HG03439 (cell line): ENCODE measurements at regions not wholly inside any gene's neighbourhood (a gene's known extent, or its start where the extent isn't known, plus 50 kb on each side); places are given as distances from the start of the nearest gene placed in this dataset.

ENCODE experiments used
- ATAC-seq: cut with Tn5 transposase; IDR thresholded peaks from one replicate; pipeline ENCODE4 v1.9.1; 2021; ENCODE audit warnings: mild to moderate bottlenecking, moderate library complexity; ENCODE audit not compliant: unreplicated experiment

DNA sequence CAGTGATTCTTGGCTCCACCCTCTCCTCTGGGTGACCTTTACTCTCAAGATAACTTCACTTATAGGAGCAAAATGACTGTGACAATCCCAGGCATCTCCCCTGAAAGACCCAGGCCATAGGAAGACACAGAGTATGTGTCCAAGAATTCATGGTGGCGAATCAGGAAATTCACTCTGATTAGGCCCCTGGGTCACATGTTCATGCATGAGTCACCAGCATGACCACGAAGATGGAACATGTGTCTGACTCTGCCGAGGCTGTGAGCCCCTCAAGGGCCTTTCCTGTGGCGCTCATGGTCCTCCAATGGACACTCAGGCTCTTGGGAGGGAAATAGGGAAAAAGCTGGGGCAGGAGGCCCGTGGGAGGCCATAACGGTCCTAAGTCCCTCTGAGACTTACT, 74.0 kb upstream of the TEX51 start:
- ATAC-seq, result no peak

DNA sequence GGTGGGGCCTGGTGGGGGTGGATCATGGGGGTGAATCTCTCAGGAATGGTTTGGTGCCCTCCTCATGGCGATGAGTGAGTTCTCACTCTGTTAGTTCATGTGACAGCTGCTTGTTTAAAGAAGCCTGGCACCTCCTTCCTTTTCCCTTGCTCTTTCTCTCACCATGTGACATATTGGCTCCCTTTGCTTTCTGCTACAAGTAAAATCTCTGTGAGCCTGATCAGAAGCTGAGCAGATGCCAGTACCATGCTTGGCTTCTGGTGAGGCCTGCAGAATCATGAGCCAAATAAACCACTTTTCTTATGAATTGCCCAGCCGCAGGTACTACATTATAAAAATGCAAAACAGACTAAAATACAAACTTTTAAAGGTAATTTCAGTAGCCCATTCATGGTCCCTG, 73.4 kb upstream of the TEX51 start:
- no peak for ATAC-seq

GRCh38 chr2:126826491-126826890, 72.2 kb upstream of the TEX51 start:
- no peak for ATAC-seq

GRCh38 chr2:126827371-126827770, 71.3 kb upstream of the TEX51 start:
- no peak for ATAC-seq

DNA sequence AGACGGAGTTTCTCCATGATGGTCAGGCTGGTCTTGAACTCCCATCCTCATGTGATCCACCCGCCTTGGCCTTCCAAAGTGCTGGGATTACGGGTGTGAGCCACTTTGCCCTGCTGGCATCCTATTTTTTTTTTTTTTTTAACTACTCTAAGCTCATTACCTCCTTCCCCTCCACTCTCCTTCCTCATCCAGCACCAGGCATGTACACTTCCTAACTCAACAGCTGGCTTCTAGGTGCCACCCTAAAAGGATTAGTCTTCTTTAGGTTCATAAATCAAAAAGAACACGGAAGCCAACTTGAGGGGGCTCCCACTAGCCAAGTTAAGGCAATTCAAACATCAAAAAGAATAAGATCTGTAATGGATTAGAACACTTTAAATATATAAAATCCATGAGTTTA, 70.6 kb upstream of the TEX51 start:
- ATAC-seq, result no peak

DNA sequence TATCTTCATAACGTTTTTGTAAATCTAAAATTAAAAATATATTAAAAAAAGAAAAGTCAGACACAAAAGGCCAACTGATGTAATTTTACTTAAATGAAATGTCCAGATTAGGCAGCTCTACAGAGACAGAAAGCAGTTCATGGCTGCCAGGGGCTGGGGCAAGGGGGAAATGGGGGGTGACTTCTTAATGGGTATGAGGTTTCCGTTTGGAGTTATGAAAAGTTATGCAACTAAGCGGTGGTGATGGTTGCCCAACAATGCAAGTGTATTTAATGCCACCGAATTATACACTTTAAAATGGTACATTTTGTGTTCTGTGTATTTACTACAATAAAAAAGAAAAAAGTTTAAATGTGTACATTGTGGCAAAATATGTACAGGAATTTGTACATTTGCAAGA, 70.2 kb upstream of the TEX51 start:
- no peak for ATAC-seq

- ATAC-seq, result no peak
Measured at GRCh38 chr2:126831234-126832005, 67.3 kb upstream of the TEX51 start.

DNA sequence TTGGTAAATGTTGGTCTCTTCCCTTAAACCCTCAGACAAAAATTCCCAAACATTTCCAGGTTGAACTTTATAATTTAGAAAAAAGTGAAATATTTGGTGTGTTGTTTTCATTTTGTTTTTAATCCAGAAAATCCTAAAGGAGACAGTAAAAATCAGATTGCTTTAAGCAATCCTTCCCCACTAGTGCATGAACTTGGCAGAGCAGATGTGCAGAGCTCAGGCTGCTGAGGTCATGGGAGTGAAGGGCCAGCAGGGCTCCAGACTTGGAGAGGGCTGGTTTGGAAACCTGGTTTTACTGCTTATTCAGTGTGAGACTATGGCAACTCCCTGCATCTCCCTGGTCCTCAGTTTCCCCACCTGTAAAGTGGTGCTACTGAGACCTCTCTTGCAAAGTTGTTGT, 66.7 kb upstream of the TEX51 start:
- ATAC-seq, result no peak

GRCh38 chr2:126832757-126833156, 65.9 kb upstream of the TEX51 start:
- no peak for ATAC-seq

DNA sequence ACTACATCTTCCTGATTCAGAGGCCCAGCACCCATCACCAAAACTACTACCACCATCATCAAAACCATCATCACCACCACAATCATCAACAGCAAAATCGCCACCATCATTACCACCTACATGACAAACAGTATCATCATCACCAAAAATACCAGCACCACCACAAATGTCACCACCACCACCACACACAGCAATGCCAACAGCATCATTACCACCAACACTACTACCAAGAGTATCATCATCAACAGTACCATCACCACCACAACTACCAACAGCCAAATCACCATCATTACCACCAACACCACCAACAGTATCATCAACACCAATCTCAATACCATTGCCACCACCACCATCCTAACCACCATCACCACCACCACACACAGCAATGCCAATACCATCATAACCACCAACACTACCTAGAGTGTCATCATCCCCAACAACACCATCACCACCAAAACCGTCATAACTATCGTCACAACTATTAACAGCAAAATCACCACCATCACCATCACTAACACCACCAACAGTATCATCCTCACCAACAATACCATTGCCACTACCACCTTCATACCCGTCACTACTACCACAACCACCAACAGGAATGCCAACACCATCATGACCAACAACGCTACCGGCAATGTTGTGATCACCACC, 64.6 kb upstream of the TEX51 start:
- ATAC-seq, result no peak

DNA sequence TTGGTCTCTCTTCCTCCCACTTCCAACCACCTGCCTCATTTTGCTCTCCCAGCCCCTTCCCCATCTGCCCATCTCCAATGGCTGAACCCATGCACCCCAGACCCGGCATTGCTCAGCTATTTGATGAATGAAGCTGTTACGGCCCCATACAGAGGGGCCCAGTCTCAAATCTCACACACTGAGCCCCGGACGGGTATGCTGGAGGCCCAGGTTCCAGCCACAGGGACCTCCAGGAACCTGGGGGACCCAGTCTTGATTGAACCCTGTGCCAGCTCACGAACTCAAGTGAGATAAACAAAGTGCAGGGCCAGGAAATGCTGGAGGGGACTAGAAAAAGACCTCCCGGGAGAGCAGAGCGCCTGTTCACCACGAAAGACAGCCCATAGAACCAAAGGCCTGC, 63.4 kb upstream of the TEX51 start:
- no peak for ATAC-seq

DNA sequence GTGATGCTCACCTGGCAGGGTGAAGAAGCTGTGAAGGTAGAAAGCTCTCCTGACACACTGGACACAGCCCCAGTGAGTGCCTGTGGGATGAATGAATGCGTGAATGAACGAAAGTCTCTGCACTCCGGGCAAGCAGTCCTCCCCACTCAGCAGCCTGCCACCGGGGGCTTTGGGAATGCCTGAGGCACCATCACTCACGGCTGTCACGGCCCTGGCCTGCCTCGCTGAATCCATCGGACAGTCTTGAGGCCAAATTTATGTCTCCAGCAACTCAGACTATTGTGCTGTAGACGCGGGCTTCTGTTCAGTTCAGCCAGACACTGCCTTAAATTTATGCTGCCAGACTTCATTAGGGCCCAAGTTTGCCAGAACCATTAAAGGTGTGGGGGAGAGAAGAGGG, 62.9 kb upstream of the TEX51 start:
- no peak for ATAC-seq

GRCh38 chr2:126836761-126837679, 61.7 kb upstream of the TEX51 start:
- ATAC-seq, result no peak

DNA sequence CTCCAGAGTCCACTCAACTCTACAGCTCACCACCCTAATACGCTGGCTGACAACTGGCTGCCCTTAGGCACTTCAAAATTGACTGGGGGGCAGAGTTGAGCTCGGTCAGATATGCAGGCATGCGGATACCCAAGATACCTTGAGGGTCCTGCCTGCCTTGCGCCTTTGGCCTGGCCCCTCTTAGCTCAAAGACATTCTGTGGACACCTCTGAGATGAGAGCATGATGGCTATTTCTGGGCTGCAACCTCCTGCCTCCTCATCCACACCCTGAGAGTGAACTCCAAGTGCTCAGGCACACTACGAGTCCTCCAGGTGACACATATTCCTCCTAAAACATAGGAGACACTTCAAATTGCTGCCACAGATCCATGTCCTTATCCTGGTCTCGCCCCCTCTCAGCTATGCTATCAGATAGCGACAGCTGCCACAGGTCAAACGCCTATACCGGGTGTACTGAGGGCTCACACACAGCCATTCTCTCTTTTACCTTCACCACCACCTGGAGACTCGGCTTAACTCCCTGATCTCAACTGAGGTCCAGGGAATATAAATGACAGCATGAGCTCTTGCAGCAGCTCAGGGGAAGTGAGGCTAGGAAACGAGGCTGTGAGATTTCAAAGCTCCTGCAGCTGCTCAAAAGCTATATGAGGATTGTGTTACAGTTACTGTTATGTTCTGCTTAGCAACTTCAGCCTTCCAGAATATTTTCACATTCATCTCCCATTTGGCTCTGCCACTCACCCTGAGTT, 60.5 kb upstream of the TEX51 start:
- ATAC-seq, result no peak

- no peak for ATAC-seq
Measured at GRCh38 chr2:126838716-126838985, 60.0 kb upstream of the TEX51 start.

DNA sequence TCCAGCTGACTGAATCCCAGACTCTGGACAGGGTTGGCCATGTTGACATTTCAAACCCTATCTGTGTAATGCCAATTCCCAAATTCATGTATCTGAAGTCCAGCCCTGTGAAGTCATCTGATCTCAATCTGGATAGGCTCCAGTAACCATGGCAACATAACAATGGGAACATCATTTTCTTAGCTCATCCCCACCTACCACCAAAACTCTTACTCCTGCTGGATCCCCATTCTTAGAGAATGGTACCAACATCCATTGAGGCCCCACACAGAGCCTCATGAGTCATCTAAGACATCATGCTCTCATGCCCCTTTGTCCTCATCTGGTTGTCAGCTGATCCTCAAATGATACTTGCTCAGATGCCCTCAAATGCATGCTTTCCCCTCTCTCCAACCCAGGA, 58.9 kb upstream of the TEX51 start:
- no peak for ATAC-seq

GRCh38 chr2:126843081-126843480, 55.6 kb upstream of the TEX51 start:
- ATAC-seq, result no peak

DNA sequence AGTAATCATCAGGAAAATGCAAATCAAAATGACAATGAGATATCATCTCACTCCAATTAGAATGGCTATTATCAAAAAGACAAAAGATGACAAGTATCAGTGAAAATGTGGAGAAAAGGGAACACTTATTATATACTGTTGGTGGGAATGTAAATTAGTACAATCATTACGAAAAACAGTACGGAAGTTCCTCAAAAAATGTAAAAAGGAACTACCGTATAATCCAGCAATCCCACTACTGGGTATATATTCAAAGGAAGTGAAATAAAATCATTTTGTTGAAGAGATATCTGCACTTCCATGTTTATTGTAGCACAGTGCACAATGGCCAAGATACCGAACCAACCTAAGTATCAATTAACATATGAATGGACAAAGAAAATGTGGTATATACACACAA, 52.4 kb upstream of the TEX51 start:
- no peak for ATAC-seq
